OCI-M2 (cell line): ENCODE measurements at regions not wholly inside any gene's neighbourhood (a gene's known extent, or its start where the extent isn't known, plus 50 kb on each side); places are given as distances from the start of the nearest gene placed in this dataset.
"Not testable (repeated sequence)": the region's sequence is repeated elsewhere in the genome, so short reads cannot be mapped to it uniquely, and the experiment has no call there.

Source experiments
- DNase-seq: peaks from one replicate; lab custom pipeline; 2025; ENCODE audit not compliant: unreplicated experiment; lab: John Stamatoyannopoulos, UW

DNA sequence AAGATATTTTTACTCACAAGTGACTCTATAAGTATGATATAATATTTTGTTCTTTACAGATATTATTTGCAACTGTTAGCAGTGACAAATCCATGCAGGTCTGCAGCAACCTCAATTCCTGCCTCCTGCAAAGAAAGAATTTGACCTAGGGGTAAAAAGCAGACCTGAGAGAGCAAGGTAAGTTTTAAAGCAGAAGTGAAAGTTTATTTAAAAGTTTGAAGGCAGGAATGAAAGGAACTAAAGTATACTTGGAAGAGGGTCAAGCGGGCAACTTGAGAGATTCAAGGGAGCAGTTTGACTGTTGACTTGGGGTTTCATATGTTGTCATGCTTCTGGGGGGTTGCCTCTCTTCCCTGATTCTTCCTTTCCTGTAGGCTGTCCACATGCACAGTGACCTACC lies 520.1 kb upstream of the PCDH20 start:
- no peak for DNase-seq

DNA sequence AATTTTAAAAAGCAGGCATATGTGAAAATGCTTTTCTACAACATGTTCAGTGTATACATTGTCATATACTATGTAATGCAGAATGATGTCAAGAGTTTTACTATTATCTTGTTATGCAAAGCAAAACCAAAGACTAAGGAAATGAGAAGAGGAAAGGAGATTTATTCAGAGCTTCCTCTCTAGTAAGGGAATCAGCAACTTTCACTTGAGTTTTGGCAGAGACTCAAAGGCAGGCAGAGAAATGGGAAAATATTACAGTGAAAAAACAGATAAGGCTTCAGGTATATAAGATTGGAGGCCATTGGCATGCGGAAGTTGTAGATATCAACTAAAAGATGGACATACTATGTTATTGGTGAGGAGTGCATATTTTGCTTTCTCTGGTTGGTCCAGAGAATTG lies 512.0 kb upstream of the PCDH20 start:
- no peak for DNase-seq

DNA sequence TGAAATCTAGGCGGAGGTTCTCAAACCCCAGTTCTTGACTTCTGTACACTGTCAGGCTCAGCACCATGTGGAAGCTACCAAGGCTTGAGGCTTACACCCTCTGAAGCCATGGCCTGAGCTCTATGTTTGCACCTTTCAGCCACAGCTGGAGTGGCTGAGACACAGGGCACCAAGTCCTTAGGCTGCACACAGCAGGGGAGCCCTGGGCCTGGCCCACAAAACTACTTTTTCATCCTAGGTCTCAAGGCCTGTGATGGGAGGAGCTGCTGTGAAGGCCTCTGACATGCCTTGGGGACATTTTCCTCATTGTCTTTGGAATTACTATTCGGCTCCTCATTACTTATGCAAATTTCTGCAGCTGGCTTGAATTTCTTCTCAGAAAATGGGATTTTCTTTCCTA lies 503.2 kb upstream of the PCDH20 start:
- no peak for DNase-seq

DNA sequence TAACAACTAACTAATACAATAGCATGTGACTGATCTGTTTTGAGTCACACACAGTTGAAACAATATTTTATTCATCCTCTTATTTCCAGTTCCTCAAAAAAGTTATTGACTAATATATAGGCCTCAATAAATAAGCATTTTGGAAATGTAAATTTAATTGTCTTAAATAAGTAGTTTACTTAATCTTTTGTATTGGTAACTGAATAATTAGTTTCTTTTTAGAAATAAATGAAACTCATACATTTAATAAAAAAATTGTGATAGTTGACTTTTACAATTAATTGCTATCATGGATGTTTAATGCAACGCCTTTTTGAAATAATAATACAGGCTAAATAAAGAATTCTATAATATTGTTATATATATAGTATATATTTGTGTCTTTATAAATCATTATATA lies 500.8 kb upstream of the PCDH20 start:
- DNase-seq, result no peak

DNA sequence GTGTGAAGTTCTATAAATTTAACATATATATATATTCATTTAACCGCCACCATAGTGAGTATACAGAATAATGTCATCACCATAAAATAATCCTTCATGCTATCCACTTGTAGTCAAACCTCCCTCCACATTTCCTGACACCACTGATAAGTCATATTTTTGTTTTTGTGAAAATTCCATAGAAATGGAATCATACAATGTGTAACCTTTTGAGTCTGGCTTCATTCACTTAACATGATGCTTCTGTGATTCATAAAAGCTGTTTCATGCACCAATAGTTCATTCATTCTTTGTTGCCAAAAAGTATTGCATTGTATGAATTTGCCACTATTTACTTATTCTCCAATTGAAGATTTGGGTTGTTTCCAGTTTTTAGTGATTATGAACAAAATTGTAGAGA lies 497.5 kb upstream of the PCDH20 start:
- no peak for DNase-seq

DNA sequence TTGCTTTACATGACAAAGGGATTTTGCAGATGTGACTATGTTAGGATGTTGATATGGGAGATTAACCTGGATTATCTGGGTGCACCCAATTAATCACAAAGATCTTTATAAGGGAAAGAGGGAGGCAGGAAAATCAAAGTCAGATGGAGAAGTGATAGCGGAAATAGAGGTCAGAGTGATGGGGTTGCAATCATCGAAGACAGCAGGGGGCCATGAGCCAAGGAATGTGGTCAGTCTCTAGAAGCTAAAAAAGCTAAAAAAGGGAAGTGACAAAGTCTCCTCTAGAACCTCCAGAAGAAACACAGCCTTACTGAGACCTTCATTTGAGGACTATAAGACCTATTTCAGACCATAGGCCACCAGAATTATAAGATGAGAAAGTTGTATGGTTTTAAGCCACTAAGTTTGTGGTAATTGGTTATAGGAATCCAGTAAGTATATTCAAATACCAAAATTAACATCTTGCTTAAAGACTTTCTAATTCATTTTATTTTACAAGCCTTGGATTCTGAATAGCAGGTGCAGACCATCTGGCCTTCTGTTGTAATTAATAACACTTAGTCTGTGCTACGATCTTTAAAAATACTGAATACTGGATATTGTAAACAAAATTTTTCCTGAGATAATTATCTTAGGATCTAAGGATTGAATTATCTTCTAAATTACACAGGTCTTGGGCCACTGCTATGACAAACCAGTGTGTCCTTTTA lies 493.4 kb upstream of the PCDH20 start:
- DNase-seq, result no peak

DNA sequence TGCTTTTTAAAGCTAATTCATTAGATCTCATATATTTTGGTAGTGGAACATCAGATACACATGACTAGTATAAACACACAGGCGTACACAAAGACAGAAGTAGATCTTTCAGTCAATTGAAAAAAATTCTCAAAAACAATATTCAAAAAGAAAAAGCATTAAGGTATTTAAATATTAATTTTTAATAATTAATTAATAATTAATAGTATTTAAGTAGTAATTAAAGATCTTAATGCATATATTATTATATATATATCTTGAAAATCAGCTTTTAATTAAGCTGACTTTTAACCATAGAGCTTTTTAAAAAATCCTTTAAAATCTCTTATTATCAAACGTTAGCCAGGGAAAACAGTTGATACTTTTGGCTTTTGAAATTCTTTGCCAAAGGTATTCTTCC lies 489.4 kb upstream of the PCDH20 start:
- DNase-seq, result no peak

DNA sequence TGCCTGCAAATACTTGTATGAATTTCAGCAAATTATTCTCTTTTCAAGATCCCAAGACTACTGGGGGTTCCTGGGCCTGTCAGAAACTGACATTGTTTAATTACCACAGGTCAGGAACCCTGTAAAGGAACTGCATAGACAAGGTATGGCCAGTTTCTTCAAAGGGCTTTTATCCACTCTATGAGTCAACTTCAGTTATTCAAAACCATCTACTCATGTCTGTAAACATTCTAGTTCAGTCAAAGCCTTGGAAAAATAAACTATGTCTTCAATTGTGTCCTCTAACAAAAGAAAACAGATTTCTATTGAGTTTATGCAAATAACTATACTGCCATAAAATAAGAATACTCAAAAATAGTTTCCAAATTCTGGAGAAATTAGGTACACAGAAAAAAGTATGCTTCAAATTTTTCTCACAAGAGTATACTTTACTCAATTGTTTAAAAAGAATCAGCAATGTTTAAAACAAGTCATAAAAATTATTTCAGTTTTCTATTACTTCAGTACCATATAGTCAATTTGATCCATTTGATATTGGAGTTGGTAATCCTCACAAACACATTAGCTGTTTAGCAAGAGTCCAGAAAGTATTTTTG lies 486.4 kb upstream of the PCDH20 start:
- DNase-seq, result no peak

DNA sequence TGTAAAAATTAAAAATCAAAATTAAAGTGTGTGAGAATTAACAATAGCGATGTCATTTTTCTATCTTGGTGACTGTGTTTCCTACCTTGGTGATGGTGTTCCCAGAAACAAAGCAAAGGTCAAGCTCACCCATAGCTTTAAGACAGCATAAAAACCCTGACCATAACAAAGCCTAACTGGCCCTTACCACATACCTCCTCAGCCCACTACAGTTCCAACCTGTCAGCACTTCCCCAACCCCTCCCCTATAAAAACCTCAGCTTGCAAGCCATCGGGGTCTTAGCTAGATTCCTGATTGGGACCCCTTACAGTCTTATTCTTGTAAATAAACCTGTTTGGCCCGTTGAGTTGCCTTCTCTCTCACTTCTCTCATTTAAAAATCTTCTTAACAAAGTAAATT lies 484.4 kb upstream of the PCDH20 start:
- DNase-seq, result no peak

DNA sequence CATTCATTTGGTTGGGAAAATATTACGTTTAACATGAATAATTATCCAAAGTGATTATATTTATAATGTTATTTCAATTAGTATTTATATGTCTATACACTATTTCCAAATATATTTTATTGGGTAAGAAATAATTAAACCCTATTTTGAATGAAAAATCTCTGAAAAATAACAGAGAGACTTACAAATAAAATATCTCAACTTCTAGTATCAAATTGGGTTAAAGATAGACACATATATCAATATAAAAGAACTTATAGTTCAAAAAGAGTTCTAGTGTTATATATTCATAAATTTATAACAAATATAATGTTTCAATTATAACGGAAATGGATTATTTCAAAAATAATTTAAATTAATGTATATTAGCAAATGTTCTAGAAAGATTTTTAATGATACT lies 482.6 kb upstream of the PCDH20 start:
- DNase-seq, result no peak

DNA sequence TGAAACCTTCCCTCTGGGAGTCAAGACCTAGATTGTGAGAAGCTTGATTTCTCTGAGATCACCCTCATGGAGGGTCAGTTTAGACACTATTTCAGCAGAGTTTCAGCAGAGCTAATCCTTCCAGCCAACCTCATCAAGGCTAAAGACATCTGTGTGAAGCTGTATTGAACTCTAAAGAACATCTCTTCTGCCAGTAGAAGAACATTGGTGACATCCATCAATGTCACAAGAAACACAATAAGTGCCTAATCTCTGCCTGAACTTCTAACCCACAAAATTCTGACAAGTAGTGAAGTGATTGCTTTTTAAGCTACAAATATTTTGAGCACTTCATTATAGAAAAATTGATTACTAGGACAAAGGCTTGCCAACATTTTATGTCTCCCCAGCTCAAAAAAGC lies 475.8 kb upstream of the PCDH20 start:
- no peak for DNase-seq

DNA sequence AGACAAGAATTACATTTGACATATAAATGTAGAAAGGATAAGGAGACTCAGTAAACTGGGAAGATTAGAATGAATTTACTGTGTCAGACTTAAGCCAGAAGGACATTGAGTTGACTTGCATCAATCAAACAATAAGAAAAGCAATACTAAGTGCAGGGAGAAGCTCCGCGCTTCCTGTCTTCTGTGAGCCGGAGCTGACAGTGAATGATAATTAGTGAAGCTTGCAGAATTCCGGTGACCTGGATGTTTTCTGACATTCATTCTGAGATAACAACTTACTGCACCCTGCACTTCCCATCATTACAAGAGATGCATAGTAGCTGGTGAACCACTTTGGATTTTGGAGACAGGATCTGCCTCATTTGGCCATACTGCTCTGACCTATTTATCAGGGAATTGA lies 469.2 kb upstream of the PCDH20 start:
- no peak for DNase-seq

DNA sequence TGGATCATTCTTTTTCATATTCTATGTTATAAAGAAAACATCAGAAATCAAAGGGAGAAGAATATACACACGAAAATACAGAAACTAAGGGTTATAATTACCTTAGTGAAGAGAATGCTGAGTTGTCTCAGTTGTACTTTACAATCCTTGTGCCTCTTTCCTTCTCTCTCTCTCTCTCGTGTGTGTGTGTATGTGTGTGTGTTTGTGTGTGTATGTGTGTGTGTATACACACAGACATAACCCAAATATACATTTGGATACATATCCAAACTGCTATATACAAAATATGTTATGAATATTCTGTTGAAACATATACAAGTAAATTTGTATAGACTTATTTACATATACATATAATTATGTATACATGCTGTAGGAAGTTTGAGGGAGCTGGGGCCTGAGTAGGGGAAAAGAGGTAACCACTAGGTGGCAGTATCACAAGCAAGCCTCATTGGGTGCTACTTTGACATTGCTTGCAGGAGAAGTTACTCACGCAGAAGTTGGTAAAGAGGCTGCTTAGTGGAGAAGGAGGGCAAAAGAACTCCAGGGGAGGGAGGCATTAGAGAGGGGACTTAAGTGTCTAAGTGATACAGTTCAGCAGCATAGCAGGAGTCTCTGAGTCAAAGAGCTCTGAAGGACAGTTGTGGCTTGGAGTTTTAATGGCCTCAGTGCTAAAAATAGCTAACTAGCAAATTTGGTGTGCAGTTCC lies 465.1 kb upstream of the PCDH20 start:
- no peak for DNase-seq

DNA sequence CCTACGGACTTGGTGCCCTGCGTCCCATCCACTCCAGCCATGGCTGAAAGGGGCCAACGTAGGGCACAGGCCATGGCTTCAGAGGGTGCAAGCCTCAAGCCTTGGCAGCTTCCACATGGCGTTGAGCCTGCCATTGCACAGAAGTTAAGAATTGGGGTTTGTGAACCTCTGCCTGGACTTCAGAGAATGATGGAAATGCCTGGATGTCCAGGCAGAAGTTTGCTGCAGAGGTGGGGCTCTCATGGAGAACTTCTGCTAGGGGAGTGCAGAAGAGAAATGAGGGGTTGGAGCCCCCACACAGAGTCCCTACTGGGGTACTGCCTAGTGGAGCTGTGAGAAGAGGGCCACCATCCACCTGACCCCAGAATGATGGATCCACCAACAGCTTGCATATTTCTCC lies 462.9 kb upstream of the PCDH20 start:
- not testable (repeated sequence) for DNase-seq

DNA sequence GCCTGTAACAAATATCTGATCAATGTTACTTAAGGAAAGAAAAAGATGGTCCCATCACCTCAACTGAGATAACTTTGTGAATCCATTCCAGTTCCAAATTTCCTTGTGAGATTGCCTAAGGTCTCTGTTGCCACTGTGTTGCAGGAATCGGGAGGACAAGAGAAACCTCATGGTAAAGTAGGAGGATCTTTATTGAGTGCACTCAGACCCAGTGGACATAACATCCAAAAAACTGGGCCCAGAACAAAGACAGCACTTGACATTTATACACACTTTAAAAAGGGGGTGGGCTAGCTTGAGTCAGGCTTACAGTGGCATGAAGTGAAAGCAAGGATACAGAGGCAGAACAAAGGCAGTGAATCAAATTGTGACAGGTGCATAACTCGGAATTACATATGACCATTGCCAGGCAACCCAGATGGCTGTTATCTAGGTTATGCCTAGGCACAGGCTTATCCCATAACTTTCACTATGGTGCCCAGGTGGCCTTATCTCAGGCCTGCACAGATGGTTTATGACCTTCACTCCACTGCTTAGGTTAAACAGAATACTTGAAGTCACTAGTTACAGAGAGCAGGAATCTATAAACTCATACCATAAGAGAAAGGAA lies 459.4 kb upstream of the PCDH20 start:
- no peak for DNase-seq

DNA sequence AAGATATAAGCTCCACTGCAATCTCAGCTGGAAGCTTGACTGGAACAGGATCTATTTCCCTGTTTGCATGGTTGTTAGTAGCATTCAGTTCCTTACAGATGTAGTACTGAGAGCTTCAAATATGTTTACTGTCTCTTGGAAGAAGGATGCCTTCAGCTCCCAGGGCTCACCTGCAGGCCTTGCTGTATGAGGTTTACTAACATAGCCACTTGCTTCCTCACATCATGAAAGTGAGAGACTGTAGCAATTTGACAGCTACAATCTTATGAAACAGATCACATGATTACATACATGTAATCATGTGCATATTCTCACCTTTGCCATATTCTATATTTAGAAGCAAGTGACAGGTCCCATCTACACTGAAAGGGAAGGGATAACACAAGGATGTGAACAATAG lies 458.1 kb upstream of the PCDH20 start:
- no peak for DNase-seq

DNA sequence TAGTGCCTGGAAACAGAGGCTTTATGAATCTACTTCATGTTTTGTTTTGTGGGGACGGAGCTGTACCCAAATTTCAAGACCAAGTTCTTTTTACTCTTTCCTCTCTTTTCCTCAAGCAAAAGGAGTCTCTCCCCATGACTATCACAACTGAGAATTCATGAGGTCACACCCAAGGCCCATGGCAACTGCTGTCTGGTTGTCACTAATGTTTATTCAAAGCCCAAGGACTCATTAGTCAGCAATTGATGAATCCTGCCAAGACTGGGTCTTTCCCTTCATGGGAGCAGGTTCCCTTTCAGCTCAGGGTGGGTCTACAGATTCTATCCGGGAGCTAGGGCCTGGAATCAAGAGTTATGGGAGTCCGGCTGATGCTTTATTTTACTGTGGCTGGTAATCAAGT lies 441.5 kb upstream of the PCDH20 start:
- no peak for DNase-seq

DNA sequence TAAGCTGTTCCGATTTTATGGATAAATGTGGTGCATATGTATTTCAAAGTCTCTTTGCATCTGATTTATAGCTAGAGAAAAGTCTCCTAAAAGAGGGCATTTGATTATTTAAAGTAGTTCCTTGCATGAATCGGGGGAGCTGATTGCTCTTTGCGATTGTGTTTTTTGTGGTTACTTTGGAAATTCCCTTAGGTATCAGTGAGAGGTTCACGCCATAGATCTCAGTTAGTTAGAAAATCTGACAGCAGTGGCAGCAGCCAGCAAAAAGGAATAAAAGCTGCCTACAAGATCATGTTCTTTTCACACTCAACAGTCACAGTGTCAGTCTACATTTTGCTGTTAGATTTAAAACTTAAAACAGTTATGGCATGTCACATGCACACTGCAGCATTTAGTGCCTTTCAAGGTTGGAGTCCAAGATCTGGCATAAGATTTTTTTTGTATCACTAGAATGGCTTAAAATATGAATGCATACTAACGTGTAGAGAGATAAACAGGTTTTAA lies 436.5 kb upstream of the PCDH20 start:
- DNase-seq, result no peak

DNA sequence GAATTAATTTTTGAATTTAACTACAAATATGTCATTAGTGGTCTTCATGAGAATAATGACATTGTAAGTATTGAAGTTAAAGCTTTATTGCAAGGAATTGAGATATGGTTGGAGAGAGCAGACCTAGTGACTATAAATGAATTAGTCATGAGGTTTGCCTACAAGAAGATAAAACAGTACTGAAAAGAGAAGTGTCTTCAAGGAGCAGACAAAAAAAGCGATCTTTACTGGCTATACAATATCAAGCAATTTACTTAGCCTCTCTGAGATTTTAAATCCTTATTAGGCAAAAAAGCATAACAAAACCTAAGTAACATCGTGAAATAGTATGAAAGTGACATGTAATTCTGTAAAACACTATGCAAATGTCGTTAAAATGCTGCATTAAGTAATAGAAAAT lies 435.1 kb upstream of the PCDH20 start:
- no peak for DNase-seq

DNA sequence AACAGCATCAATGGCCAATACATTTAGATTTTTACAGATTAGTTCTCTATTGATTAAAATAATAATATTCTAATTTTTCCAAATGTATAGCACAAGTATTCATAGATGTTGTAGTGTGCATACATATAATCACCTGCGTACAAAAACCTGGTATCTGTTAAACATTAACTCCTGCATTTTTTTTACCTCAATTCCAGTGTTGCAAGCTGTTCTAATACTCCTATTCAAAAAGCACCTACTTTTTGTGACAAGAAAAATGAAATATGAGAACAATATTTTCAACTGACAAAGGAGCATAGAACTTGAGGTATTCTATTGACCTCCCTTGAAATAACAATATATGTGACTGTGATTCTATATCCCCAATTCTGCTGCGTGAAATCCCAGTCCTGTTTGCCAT lies 422.9 kb upstream of the PCDH20 start:
- DNase-seq, result no peak

DNA sequence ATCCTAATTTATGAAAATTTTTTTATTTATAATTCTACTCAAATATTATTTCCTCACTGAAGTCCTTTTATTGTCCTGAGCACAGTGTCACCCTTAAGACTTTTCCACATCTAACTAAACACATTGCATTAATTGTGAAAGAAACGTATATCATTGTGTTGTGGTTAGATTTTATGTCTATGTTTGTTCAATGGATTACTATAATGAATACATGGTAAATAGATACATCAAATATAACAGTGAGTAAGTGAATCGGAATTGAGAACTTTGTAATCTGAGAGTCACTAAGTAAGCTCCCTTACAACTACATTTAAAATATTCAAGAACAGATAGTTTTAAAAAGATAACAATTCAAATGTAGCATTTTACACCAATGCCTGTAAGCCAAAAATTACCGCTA lies 417.6 kb upstream of the PCDH20 start:
- no peak for DNase-seq

DNA sequence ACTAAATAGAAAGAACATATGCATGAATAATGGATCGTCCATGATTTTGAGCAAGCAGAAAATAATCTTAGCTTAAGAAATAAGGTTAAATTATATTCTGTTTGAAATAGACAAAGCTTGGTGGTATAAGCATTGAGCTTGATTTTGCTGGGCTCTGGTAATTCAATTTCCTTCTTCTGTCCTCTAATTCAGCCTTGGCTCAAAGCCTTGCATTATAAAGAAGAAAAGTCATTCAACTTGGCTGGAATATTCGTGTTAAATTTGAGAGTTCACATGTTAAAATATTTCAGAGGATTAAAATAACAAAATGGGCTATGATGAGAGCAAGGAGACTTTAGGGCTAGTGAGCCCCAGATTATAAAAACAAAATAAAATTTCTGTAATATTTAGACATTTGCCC lies 415.4 kb upstream of the PCDH20 start:
- DNase-seq, result no peak
